ENCODE measurements at regions not wholly inside any gene's neighbourhood (a gene's known extent, or its start where the extent isn't known, plus 50 kb on each side); places are given as distances from the start of the nearest gene placed in this dataset.

DNA sequence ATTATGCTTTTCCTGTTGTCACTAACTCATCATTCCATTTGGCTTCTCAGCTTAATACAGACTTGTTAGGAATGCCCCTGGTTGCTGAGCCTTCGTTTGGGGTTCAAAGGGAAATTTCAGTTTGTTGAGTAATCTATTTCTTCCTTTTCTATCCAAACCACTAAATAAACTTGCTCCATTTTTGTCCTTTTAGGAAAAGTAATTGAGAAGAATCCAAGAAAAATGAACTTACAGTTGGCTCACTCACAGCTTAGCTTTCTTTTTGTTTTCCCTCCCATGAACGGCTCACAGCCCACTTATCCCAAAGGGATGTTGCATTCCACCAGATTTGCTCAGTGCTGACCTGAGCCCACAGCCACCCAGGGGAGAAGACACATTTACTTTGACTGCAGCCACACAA, 73.9 kb downstream of the SOX11 start (continued):
- no peak for TF ChIP-seq KDM5A (IDR thresholded peaks at IDR 0.05; ENCODE audit: low read length)
- no peak for TF ChIP-seq CHD2 (IDR thresholded peaks at IDR 0.05; ENCODE audit: low read length)
- no peak for TF ChIP-seq TEAD4 (IDR thresholded peaks at IDR 0.05; ENCODE audit: low read depth, low read length)
- TF ChIP-seq, protein P1, sequence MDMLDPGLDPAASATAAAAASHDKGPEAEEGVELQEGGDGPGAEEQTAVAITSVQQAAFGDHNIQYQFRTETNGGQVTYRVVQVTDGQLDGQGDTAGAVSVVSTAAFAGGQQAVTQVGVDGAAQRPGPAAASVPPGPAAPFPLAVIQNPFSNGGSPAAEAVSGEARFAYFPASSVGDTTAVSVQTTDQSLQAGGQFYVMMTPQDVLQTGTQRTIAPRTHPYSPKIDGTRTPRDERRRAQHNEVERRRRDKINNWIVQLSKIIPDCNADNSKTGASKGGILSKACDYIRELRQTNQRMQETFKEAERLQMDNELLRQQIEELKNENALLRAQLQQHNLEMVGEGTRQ (IDR thresholded peaks at IDR 0.05; ENCODE audit: low read length) = no peak
- TF ChIP-seq RBBP5 (IDR thresholded peaks at IDR 0.05; ENCODE audit: borderline replicate concordance, low read depth, low read length) = no peak
- no peak for TF ChIP-seq BRCA1 (IDR thresholded peaks at IDR 0.05; ENCODE audit: low read depth, low read length)

Measured in H1 (cell line).